SW 1271 (cell line): ENCODE measurements at regions not wholly inside any gene's neighbourhood (a gene's known extent, or its start where the extent isn't known, plus 50 kb on each side); places are given as distances from the start of the nearest gene placed in this dataset.

Experiments used
- DNase-seq, 2 experiments: peaks; one replicate each; lab custom pipeline; 2025; lab: John Stamatoyannopoulos, UW

DNA sequence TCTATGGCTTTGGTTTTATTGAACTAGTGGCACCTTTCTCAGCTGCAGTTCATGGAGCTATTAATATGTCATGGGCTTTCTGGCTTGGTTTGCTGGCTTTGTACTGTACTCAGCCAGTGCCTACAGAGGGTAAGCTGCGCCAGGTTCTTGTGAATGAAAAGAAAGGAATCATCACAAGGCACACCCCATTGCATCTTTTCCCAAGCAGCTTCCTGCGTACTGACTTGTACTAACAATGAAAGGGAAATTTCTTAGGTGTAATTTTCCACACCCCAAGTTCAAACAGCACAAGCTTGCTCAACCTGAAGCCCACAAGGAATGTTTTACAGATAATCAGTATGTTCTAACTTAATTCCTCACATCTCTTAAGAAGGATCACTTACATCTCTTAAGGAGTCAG is 78.0 kb upstream of the TNFSF18 start:
- no peak for DNase-seq

DNA sequence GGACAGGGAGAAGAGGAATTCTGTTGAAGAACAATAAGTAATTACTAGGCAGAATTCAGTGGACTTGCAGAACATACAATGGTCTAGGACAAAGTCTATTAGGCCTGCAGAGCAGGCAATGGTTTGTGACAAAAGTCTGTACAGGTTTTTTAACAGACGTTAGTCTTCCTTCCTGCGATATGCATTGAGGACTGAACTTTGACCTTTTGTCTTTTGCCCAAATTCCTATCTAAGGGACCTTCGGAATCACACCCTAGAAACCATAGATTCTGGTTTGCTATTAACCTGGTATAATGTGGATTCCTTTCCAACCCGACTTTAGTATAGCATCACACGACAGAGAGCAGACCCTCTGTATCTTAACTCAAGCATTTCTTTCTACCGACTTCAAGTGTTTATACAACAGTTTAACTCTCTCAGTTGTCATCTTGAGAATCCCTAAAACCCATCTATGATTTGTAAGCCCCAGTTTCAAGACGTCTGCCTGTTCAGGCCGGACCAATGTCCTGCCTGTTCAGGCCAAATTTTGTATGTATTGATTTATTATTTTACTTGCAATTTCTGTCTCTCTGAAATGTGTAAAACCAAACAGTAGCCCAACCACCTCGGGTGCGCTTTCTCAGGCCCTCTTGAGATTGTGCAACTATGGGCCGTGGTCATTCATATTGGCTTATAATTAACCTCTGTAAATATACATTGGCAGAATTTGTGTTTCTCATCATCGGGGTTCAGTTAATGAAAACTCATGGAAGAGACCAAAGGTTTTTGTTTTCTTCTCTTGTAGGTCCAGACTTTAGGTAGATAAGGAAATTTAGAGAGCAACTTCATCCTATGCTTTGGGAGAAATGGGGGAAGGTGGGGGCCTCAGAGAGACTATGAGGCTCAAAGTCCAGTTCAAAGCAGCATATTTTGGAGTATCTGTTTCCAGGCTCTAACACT is 76.9 kb upstream of the TNFSF18 start:
- DNase-seq: no peak

DNA sequence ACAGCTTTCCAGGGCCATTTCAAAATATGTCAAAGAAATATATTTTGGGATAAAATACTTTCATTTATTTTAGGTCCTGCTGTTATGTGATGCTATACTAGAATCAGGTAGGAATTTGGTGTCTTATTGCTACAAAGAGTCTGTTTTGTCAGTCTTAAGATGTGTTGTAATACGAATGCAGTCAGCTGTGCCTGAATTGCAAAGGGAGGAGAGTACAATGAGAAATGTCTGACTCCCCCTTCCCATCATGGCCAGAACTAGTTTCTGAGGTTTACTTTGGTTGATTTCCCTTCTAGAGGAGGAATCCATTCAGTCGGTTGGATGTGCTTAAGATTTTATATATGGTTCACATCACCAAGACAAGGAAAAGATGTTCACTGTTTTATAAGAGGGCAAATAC is 75.7 kb upstream of the TNFSF18 start:
- no peak for DNase-seq

DNA sequence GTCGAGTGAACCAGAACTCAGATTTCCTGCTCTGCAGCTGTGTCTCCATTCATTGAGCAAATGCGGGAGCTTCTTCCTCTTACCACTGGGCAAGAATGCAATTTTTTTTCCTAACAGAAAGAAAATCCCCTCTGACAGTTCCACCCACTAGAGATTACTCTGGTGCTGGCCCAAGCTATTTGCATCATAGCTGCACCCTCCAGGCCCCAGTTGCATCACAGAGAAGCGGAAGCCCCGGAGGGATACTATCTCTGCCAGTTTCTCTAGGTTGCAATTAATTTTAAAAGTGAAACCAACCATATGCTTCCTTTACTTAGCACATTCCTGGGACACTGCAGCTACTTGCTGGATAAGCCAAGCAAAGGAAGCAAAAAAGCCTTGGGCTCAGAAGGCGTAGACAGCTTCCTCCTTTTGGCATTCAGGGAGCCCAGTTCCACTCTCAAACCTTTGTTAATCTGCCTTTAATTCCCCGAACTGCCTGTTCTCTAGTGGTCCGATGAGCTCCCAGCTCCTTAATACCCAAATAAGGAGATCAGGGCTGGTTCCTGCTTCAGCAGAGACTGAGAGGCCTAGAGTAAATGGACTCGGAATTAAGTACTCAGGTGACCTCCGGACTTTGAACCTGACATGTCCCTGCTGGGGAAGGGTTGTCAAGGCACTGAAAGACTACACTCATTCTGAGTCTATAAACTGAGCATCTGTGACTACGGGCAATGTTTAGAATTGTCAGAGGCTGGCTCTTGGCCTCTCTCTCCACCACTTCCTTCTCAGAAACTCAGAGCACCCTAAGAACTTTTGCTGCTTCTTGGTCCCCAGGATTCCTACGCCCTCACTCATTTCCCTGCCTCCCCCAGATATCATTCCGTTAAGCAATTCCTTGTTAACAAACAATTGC is 72.5 kb upstream of the TNFSF18 start:
- peak; percentile 11 to 69 for DNase-seq

DNA sequence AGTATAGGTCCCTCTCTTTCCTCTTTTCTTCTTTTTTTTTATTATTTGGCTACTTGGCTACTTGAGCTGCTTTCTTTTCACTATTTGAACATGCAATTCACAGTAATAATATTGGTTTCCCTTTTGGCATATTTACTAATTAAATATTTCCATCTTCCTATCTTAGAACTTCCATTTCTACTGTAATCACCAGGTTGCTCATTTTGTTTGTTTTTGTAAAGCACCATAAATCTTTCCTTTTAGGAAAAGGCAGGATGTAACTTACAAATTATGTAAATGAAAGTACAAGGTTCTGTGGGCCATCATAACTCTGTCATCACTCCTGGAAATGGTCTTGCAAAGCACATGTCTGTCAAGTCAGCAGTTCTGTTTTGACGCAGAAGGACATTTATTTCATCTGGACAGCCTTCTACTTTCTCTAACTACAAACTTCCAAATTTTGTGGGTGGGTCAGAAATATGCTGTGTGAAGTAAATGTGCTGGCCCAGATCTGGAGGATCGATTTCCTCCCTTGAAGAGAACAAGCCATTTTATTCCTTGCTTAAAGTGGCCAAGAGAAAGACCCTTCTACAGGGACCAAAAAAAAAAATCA is 71.7 kb upstream of the TNFSF18 start:
- no peak for DNase-seq

DNA sequence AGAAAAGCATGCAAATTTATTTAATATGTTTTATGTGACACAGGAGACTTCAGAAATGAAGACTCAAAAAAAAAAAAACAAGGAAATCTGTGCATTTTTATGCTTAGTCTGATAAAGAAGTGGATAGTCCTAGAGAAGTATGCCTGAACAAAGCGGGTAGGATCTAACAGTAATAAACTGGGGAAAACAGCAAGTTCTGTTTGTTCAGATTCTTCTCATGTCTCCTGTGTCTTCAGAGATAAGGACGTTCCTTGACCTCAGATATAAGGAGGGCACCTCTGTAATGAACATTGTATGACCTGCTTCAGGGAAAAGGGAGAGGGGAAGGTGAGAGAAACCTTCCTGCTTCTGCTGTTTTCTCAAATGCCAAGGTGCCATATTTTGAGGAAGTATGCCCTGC is 67.7 kb upstream of the TNFSF18 start:
- DNase-seq: no peak

- no peak for DNase-seq
Observed at GRCh38 chr1:173117761-173118160, 67.0 kb upstream of the TNFSF18 start.

DNA sequence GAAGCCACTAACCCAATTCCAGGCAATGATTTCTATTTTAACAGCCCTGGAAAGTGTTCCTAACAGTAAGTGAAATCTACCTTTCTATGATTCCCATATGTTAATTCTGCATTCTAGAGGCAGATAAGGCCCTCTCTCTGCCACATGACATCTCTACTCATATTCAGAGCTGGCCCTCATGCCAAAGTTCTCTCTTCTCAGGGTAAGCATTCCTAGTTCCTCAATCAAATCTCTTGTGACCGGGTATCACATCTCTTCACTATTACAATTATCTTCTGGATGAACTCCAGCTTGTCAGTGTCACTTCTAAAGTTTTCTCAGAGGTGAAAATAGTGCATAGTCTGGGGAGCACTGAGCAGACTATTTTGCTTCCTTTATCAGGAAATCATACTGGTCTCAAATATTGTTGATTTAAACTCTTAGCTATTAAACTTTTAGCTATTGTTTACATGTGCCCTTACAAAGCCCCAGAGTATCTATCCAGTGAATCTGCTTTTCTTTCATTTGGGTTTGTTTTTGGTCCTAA is 66.4 kb upstream of the TNFSF18 start:
- no peak for DNase-seq

DNA sequence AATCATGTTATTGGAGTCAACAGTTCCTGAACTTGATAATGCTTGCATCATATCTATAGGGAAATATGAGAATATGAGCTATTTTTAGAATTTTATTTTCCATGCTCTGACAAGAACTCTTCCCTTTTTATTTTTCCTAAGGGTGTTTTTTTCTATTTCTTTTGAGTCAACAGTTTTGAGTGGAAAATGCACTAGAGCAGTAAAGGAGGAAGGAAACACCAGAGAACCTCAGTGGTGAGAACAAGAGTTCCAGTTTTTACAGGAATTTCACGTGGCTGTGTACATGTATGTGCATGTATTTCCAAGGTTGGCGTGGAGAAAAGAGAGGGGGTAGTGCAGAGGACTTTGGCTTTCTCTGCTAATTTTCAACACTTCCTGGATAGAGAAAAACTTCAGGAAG is 63.6 kb upstream of the TNFSF18 start:
- no peak for DNase-seq

- DNase-seq: no peak
Observed at GRCh38 chr1:173113015-173113741, 62.4 kb upstream of the TNFSF18 start.

- DNase-seq: no peak
Observed at GRCh38 chr1:173112129-173112528, 61.4 kb upstream of the TNFSF18 start.

- no peak for DNase-seq
Observed at GRCh38 chr1:173107696-173108095, 57.0 kb upstream of the TNFSF18 start.

DNA sequence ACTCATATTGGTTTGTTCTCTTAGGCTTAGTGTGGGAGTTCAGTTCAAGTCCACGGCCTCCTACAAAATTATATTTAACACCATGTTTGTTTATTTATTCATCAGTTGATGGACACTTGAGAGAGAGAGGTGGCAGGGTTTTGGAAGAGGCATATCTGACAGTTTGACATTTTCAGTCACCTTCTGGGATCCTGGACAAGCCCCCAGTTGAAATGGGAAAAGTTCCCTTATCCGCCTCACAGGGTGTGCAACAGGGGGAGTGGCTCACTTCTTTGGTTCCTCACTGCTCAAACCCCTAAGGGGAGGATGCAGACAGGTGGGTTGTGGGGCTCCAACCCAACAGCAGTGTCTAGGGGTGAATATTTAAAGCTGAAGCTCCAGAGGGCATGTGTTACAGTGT is 52.3 kb upstream of the TNFSF18 start:
- DNase-seq: no peak

GRCh38 chr1:173101589-173101988 is 50.8 kb upstream of the TNFSF18 start:
- no peak for DNase-seq

DNA sequence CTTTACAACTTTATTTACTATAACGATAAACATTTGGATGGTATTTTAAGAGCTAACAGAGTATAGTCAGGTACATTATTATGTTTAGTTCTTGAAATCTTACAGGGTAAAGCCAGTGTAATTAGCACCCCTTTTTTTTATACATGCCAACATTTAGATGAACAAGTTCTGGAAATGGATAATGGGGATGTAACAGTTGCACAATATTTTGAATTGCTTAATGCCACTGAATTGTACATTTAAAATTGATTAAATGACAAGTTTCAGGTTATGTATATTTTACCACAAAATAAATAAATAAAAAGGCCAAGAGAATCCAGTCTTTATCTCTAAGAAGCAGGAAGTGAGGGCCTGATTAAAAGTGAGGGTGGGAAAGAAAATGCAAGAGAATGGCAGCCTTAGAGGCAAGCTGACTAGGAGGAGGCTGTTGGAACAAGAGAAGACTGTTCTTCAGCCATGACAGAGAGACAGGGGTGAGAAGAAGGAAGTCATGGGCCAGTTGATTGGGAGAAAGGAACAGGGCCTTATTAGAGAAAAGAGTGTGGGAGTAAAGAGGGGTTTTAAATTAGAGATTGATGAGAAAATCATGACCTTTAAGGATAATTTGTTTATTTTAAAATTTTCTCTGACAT is 49.9 kb upstream of the TNFSF18 start:
- DNase-seq: no peak
